Cardiac muscle cell (in vitro differentiated cells and primary cell): ENCODE measurements at regions not wholly inside any gene's neighbourhood (a gene's known extent, or its start where the extent isn't known, plus 50 kb on each side); places are given as distances from the start of the nearest gene placed in this dataset.

Source experiments
- DNase-seq, 2 donors: peaks; one replicate each; pipeline versions ENCODE4 v3.0.0 to v3.0.0-alpha.2; 2010 to 2017; ENCODE audit warnings: low read depth in 1 of 2, low spot score in 1 of 2
- H3K27ac ChIP-seq: fragments of 200-600 bp; sonication (generic); 2 replicates; pipeline ENCODE4 v1.5.1; 2016
- H3K27me3 ChIP-seq: fragments of 200-600 bp; sonication (generic); 2 replicates; pipeline ENCODE4 v1.6.0; 2016; ENCODE audit warnings: control low read depth
- H3K36me3 ChIP-seq: fragments of 200-600 bp; sonication (generic); 2 replicates; pipeline ENCODE4 v1.5.1; 2016; ENCODE audit warnings: control low read depth
- H3K4me1 ChIP-seq: fragments of 200-600 bp; sonication (generic); 2 replicates; pipeline ENCODE4 v1.8.1; 2017; ENCODE audit warnings: low read depth, mild to moderate bottlenecking, mixed run types
- H3K4me3 ChIP-seq: fragments of 200-600 bp; sonication (generic); 2 replicates; pipeline ENCODE4 v1.5.1; 2016; ENCODE audit warnings: mild to moderate bottlenecking
- H3K9me3 ChIP-seq: fragments of 200-600 bp; sonication (generic); 2 replicates; pipeline ENCODE4 v1.5.1; 2017; ENCODE audit warnings: low read depth, mild to moderate bottlenecking, control low read depth
- CTCF ChIP-seq: IDR thresholded peaks from 2 replicates; pipeline ENCODE4 v1.5.1; 2012; ENCODE audit warnings: low read depth, mild to moderate bottlenecking, low read length

GRCh38 chr1:220971221-220971620 is 92.0 kb downstream of the HLX start:
- DNase-seq = no peak
- H3K36me3 ChIP-seq = no peaks in the 10 kb centered on the region
- H3K27me3 ChIP-seq = no peaks in the 10 kb centered on the region
- TF ChIP-seq CTCF = no peak
- no peaks in the 10 kb centered on the region for H3K9me3 ChIP-seq
- H3K27ac ChIP-seq = no peak overlapping the region
- H3K4me3 ChIP-seq = no peak overlapping the region
- peaks cover 6% of the 10 kb centered on the region for H3K4me1 ChIP-seq

- H3K27me3 ChIP-seq = peaks cover 3% of the 10 kb centered on the region
- no peak overlapping the region for H3K4me3 ChIP-seq
- no peaks in the 10 kb centered on the region for H3K36me3 ChIP-seq
- no peak overlapping the region for H3K27ac ChIP-seq
- no peaks in the 10 kb centered on the region for H3K4me1 ChIP-seq
- TF ChIP-seq CTCF = no peak
- DNase-seq = peak in 1 of 2 donors; percentile 22
- no peaks in the 10 kb centered on the region for H3K9me3 ChIP-seq
These were observed 95.2 kb downstream of the HLX start for GRCh38 chr1:220974431-220974830.

- no peak overlapping the region for H3K4me3 ChIP-seq
- no peaks in the 10 kb centered on the region for H3K9me3 ChIP-seq
- H3K27ac ChIP-seq = no peak overlapping the region
- no peak for TF ChIP-seq CTCF
- peaks cover 9% of the 10 kb centered on the region for H3K27me3 ChIP-seq
- no peak for DNase-seq
- H3K36me3 ChIP-seq = no peaks in the 10 kb centered on the region
- H3K4me1 ChIP-seq = no peaks in the 10 kb centered on the region
These were observed 97.1 kb downstream of the HLX start for GRCh38 chr1:220976390-220976789.

GRCh38 chr1:220979371-220979770 is 100.1 kb downstream of the HLX start:
- Histone ChIP-seq H3K4me1 (peaks cover 10% of the 10 kb centered on the region), H3K36me3 (no peaks in the 10 kb centered on the region), H3K27ac (no peak overlapping the region), H3K4me3 (no peak overlapping the region), H3K27me3 (peaks cover 13% of the 10 kb centered on the region), H3K9me3 (no peaks in the 10 kb centered on the region)
- TF ChIP-seq CTCF = no peak
- no peak for DNase-seq

- Histone ChIP-seq H3K9me3 (no peaks in the 10 kb centered on the region), H3K36me3 (no peaks in the 10 kb centered on the region), H3K4me1 (peaks cover 10% of the 10 kb centered on the region), H3K27me3 (peaks cover 23% of the 10 kb centered on the region), H3K4me3 (no peak overlapping the region), H3K27ac (no peak overlapping the region)
- DNase-seq = peak in 1 of 2 donors; percentile 44
- no peak for TF ChIP-seq CTCF
These were observed 103.4 kb downstream of the HLX start for GRCh38 chr1:220982686-220983085.
